ENCODE measurements at regions not wholly inside any gene's neighbourhood (a gene's known extent, or its start where the extent isn't known, plus 50 kb on each side); places are given as distances from the start of the nearest gene placed in this dataset.

- POLR2A ChIA-PET: no interaction called here
- TF ChIP-seq CTCF (IDR thresholded peaks at IDR 0.05): no peak
Measured at GRCh38 chr22:27106985-27107384, 449.6 kb downstream of the MIAT start.

GRCh38 chr22:27107386-27107785 lies 450.0 kb downstream of the MIAT start:
- peaks cover 0 to 10% (median 0%) of the 10 kb centered on the region in 3 donors for H3K9me3 ChIP-seq (ENCODE audit: control extremely low read depth in 1 of 3, control insufficient read depth in 2 of 3, insufficient read depth in 1 of 3, low read length in 2 of 3)
- Mint-ChIP-seq H3K4me3 (no peak overlapping the region), H3K4me1 (no peaks in the 10 kb centered on the region), H3K27ac (no peak overlapping the region), H3K9me3 (ENCODE audit: insufficient read depth) (peaks cover 3% of the 10 kb centered on the region), H3K27me3 (peaks cover 17% of the 10 kb centered on the region)
- H3K9ac ChIP-seq (ENCODE audit: low read length): no peak overlapping the region
- H3K36me3 ChIP-seq (replicated peaks in 1 of 2; ENCODE audit: control extremely low read depth in 1 of 2, control insufficient read depth in 1 of 2, extremely low read depth in 1 of 2, insufficient read depth in 2 of 2, low read length in 1 of 2): no peaks in the 10 kb centered on the region
- ChIA-PET CTCF (no interaction called here), POLR2A (no interaction called here)
- intact Hi-C loops (cut with micrococcal nuclease): no loop called here
- H3K4me3 ChIP-seq (ENCODE audit: control extremely low read depth in 1 of 5, extremely low read depth in 1 of 5, insufficient read depth in 1 of 5, low read depth in 2 of 5, low read length in 4 of 5): no peak overlapping the region
- DNase-seq: no peak
- H3K27me3 ChIP-seq (replicated peaks in 1 of 4; ENCODE audit: control extremely low read depth in 1 of 4, control insufficient read depth in 3 of 4, insufficient read depth in 4 of 4, low read length in 3 of 4): peaks cover 0 to 2% (median 0%) of the 10 kb centered on the region in 4 experiments
- H4K20me1 ChIP-seq (ENCODE audit: control insufficient read depth, insufficient read depth, low read length, poor library complexity, severe bottlenecking): no peaks in the 10 kb centered on the region
- no peaks in the 10 kb centered on the region for H3K4me1 ChIP-seq (ENCODE audit: control insufficient read depth in 2 of 2, insufficient read depth in 2 of 2, low read length in 2 of 2)
- ATAC-seq (ENCODE audit: low read depth): no peak
- WGBS (ENCODE audit: insufficient coverage): no CpG with 5 or more reads among the region's 2 CpGs
- H2AFZ ChIP-seq (ENCODE audit: insufficient read depth, low read depth, low read length, poor library complexity, severe bottlenecking): no peak overlapping the region
- TF ChIP-seq EZH2 (IDR thresholded peaks at IDR 0.05; ENCODE audit: borderline replicate concordance, insufficient read depth, low read depth, low read length, poor library complexity, severe bottlenecking): no peak
- TF ChIP-seq CTCF (IDR thresholded peaks at IDR 0.05): no peak
- H3K27ac ChIP-seq (ENCODE audit: low read length in 2 of 2): no peak overlapping the region
- no peaks in the 10 kb centered on the region for H3K79me2 ChIP-seq (ENCODE audit: control insufficient read depth, insufficient read depth, low read length)
- H3K4me2 ChIP-seq (replicated peaks; ENCODE audit: low read depth, low read length, poor library complexity, severe bottlenecking): no peak overlapping the region

More at GRCh38 chr22:27106985-27107384, 449.6 kb downstream of the MIAT start:
- DNase-seq (no peak), ATAC-seq (ENCODE audit: low read depth) (no peak)
- H3K4me3 ChIP-seq (ENCODE audit: control extremely low read depth in 1 of 5, extremely low read depth in 1 of 5, insufficient read depth in 1 of 5, low read depth in 2 of 5, low read length in 4 of 5): no peak overlapping the region
- no peak overlapping the region for H3K9ac ChIP-seq (ENCODE audit: low read length)
- peaks cover 19% of the 10 kb centered on the region for H3K27me3 Mint-ChIP-seq
- no peaks in the 10 kb centered on the region for H3K4me1 Mint-ChIP-seq
- H3K27me3 ChIP-seq (replicated peaks in 1 of 4; ENCODE audit: control extremely low read depth in 1 of 4, control insufficient read depth in 3 of 4, insufficient read depth in 4 of 4, low read length in 3 of 4): peaks cover 0 to 2% (median 0%) of the 10 kb centered on the region in 4 experiments
- no peak overlapping the region for H3K4me3 Mint-ChIP-seq
- H2AFZ ChIP-seq (ENCODE audit: insufficient read depth, low read depth, low read length, poor library complexity, severe bottlenecking): no peak overlapping the region
- H4K20me1 ChIP-seq (ENCODE audit: control insufficient read depth, insufficient read depth, low read length, poor library complexity, severe bottlenecking): no peaks in the 10 kb centered on the region
- peaks cover 3% of the 10 kb centered on the region for H3K9me3 Mint-ChIP-seq (ENCODE audit: insufficient read depth)
- no peak overlapping the region for H3K27ac Mint-ChIP-seq
- intact Hi-C loops (cut with micrococcal nuclease): no loop called here
- H3K36me3 ChIP-seq (replicated peaks in 1 of 2; ENCODE audit: control extremely low read depth in 1 of 2, control insufficient read depth in 1 of 2, extremely low read depth in 1 of 2, insufficient read depth in 2 of 2, low read length in 1 of 2): no peaks in the 10 kb centered on the region
- WGBS (ENCODE audit: insufficient coverage): 87% methylated on average over 4 of the region's 4 CpGs
- peaks cover 0 to 10% (median 0%) of the 10 kb centered on the region in 3 donors for H3K9me3 ChIP-seq (ENCODE audit: control extremely low read depth in 1 of 3, control insufficient read depth in 2 of 3, insufficient read depth in 1 of 3, low read length in 2 of 3)
- H3K27ac ChIP-seq (ENCODE audit: low read length in 2 of 2): no peak overlapping the region
- no peak overlapping the region for H3K4me2 ChIP-seq (replicated peaks; ENCODE audit: low read depth, low read length, poor library complexity, severe bottlenecking)
- H3K4me1 ChIP-seq (ENCODE audit: control insufficient read depth in 2 of 2, insufficient read depth in 2 of 2, low read length in 2 of 2): no peaks in the 10 kb centered on the region
- H3K79me2 ChIP-seq (ENCODE audit: control insufficient read depth, insufficient read depth, low read length): no peaks in the 10 kb centered on the region
- CTCF ChIA-PET: no interaction called here
